GM23248 (cell line): ENCODE measurements at regions not wholly inside any gene's neighbourhood (a gene's known extent, or its start where the extent isn't known, plus 50 kb on each side); places are given as distances from the start of the nearest gene placed in this dataset.
A peak's percentile ranks its signal among the peaks of the same experiment; 100 is the strongest.

Source experiments
- DNase-seq: peaks from one replicate; pipeline ENCODE4 v3.0.0-alpha.2; 2015
- H2AFZ ChIP-seq: fragments of 200-600 bp; sonication (generic); 2 replicates; pipeline ENCODE4 v1.6.1; 2016; ENCODE audit warnings: antibody characterized with exemption
- H3F3A ChIP-seq: fragments of 200-600 bp; sonication (generic); 2 replicates; pipeline ENCODE4 v1.6.1; 2016; ENCODE audit warnings: mild to moderate bottlenecking, antibody characterized with exemption, mixed run types; ENCODE audit not compliant: insufficient read depth
- H3K27ac ChIP-seq: fragments of 200-600 bp; sonication (generic); 2 replicates; pipeline ENCODE4 v1.5.1; 2016; ENCODE audit warnings: mild to moderate bottlenecking
- H3K27me3 ChIP-seq: fragments of 200-600 bp; sonication (generic); replicated peaks from 2 replicates; pipeline ENCODE4 v1.6.1; 2016; ENCODE audit warnings: mild to moderate bottlenecking; ENCODE audit not compliant: insufficient read depth
- H3K36me3 ChIP-seq: fragments of 200-600 bp; sonication (generic); 2 replicates; pipeline ENCODE4 v1.6.1; 2016; ENCODE audit warnings: low read depth, mild to moderate bottlenecking
- H3K4me1 ChIP-seq: fragments of 200-600 bp; sonication (generic); 2 replicates; pipeline ENCODE4 v1.6.1; 2016; ENCODE audit warnings: mild to moderate bottlenecking; ENCODE audit not compliant: insufficient read depth
- H3K4me2 ChIP-seq: fragments of 200-600 bp; sonication (generic); one replicate; pipeline ENCODE4 v1.6.1; 2016; ENCODE audit warnings: mild to moderate bottlenecking; ENCODE audit not compliant: unreplicated experiment
- H3K4me3 ChIP-seq: fragments of 200-600 bp; sonication (generic); 2 replicates; pipeline ENCODE4 v1.5.1; 2016; ENCODE audit warnings: mild to moderate bottlenecking
- H3K79me2 ChIP-seq: fragments of 200-600 bp; sonication (generic); 2 replicates; pipeline ENCODE4 v1.6.1; 2016; ENCODE audit warnings: mild to moderate bottlenecking; ENCODE audit not compliant: insufficient read depth
- H3K9ac ChIP-seq: fragments of 200-600 bp; sonication (generic); 2 replicates; pipeline ENCODE4 v1.6.1; 2016; ENCODE audit warnings: mild to moderate bottlenecking
- H3K9me2 ChIP-seq: fragments of 200-600 bp; sonication (generic); 2 replicates; pipeline ENCODE4 v1.6.1; 2016; ENCODE audit warnings: mixed run types, mild to moderate bottlenecking, moderate library complexity; ENCODE audit not compliant: insufficient read depth
- H3K9me3 ChIP-seq: fragments of 200-600 bp; sonication (generic); one replicate; pipeline ENCODE4 v1.6.1; 2017; ENCODE audit warnings: low read depth
- H4K20me1 ChIP-seq: fragments of 200-600 bp; sonication (generic); 2 replicates; pipeline ENCODE4 v1.6.0; 2016; ENCODE audit not compliant: insufficient read depth
- EZH2 ChIP-seq: fragments of 200-600 bp; sonication (generic); IDR thresholded peaks from 2 replicates; pipeline ENCODE4 v1.6.1; 2018; ENCODE audit warnings: antibody characterized with exemption, mild to moderate bottlenecking; ENCODE audit not compliant: insufficient read depth, poor library complexity, severe bottlenecking
- EZH2phosphoT487 ChIP-seq: fragments of 200-600 bp; sonication (generic); IDR thresholded peaks from 2 replicates; pipeline ENCODE4 v1.6.1; 2018; ENCODE audit warnings: antibody characterized with exemption, moderate library complexity, mild to moderate bottlenecking, low read depth; ENCODE audit not compliant: insufficient read depth
- WGBS, 2 experiments: methylation state at CpG; one replicate each; pipeline ENCODE4 v1.1.6; 2015 to 2017; ENCODE audit warnings: low lambda C conversion rate in 2 of 2, low coverage in 1 of 2; ENCODE audit errors: missing lambda C conversion rate in 2 of 2; 5-methylcytosine and 5-hydroxymethylcytosine counted together
- in situ Hi-C: fragments of 300-500 bp; cut with MboI; formaldehyde crosslinking; loops from 2 replicates; pipeline ENCODE4 v1.15.0; 2020

DNA sequence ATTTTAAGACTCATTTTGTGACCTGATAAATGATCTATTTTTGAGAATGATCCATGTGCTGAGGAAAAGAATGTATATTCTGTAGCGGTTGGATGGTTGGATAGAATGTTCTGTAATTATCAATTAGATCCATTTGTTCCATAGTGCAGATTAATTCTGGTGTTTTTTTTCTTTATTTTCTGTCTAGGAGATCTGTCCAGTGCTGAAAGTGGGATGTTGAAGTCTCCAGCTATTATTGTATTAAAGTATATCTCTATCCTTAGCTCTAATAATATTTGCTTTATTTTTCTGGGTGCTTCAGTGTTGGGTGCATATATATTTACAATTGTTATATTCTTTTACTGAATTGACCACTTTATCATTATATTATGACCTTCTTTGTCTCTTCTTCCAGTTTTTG lies 1344.9 kb upstream of the TENM3 start:
- Histone ChIP-seq H4K20me1 (no peaks in the 10 kb centered on the region), H3F3A (no peaks in the 10 kb centered on the region), H3K27ac (no peak overlapping the region), H3K79me2 (no peaks in the 10 kb centered on the region), H3K4me3 (no peak overlapping the region), H3K9me3 (no peaks in the 10 kb centered on the region), H3K9ac (no peak overlapping the region), H3K36me3 (no peaks in the 10 kb centered on the region), H2AFZ (no peak overlapping the region), H3K4me1 (no peaks in the 10 kb centered on the region), H3K9me2 (no peaks in the 10 kb centered on the region), H3K4me2 (no peak overlapping the region), H3K27me3 (no peaks in the 10 kb centered on the region)
- DNase-seq = peak; percentile 5
- 0% methylated on average over 1 of the region's 1 CpG for WGBS, 2 experiments
- TF ChIP-seq EZH2phosphoT487 = no peak
- TF ChIP-seq EZH2 = no peak
- in situ Hi-C loops = no loop called here

DNA sequence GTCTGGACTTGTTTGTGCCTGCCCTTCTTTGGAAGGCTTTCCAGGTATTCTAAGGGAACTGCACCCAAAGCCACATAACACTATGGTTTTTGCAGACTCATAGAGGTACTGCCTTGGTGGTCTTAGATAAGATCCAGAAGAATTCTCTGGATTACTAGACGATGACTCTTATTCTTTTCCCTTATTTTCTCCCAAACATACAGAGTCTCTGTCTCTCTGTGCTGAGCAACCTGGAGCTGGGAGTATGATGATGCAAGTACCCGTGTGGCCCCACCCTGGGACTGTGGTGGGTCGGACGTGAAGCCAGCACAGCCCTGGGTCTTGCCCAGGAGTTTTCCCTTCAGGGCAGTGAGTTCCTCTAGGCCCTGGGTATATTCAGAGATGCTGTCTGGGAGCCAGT lies 1342.4 kb upstream of the TENM3 start:
- Histone ChIP-seq H3K4me3 (no peak overlapping the region), H3K4me1 (no peaks in the 10 kb centered on the region), H4K20me1 (no peaks in the 10 kb centered on the region), H3K9me3 (no peaks in the 10 kb centered on the region), H3K79me2 (no peaks in the 10 kb centered on the region), H3K36me3 (no peaks in the 10 kb centered on the region), H3K27me3 (no peaks in the 10 kb centered on the region), H3K9me2 (no peaks in the 10 kb centered on the region), H2AFZ (no peak overlapping the region), H3K4me2 (no peak overlapping the region), H3F3A (no peaks in the 10 kb centered on the region), H3K9ac (no peak overlapping the region), H3K27ac (no peak overlapping the region)
- WGBS, 2 experiments = 24 to 27% methylated on average over 4 of the region's 4 CpGs
- no peak for TF ChIP-seq EZH2
- TF ChIP-seq EZH2phosphoT487 = no peak
- in situ Hi-C loops = no loop called here
- no peak for DNase-seq

DNA sequence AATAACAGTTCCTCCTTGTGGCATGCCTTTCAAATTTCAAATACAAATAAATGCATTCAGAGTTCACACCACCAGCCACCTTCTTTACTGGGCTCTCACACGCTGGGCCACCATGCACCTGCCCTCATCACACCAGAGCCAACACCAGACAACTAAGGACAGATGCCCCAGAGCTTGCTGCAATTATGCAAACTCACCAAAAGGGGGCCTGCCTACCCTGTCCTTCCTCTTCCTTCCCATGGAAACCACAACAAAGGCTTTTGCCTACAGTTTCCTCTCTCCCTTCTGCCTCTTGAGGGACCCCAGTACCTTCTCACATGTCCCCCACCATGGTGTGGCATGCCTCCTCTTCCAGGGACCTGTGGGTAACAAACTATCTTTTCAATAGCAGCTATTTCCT lies 1333.9 kb upstream of the TENM3 start:
- peak; percentile 54 for DNase-seq
- Histone ChIP-seq H3K4me2 (no peak overlapping the region), H3F3A (peaks cover 18% of the 10 kb centered on the region), H3K9me3 (no peaks in the 10 kb centered on the region), H3K36me3 (no peaks in the 10 kb centered on the region), H3K9me2 (no peaks in the 10 kb centered on the region), H3K79me2 (no peaks in the 10 kb centered on the region), H4K20me1 (no peaks in the 10 kb centered on the region), H3K27me3 (no peaks in the 10 kb centered on the region), H3K4me1 (peaks cover 11% of the 10 kb centered on the region), H3K9ac (no peak overlapping the region), H2AFZ (no peak overlapping the region; the same call in 1 of the 2 replicates), H3K4me3 (no peak overlapping the region), H3K27ac (no peak overlapping the region)
- no peak for TF ChIP-seq EZH2
- TF ChIP-seq EZH2phosphoT487 = no peak
- in situ Hi-C loops = no loop called here
- 45 to 50% methylated on average over 1 of the region's 1 CpG for WGBS, 2 experiments

- H3K27me3 ChIP-seq = no peaks in the 10 kb centered on the region
- in situ Hi-C loops = no loop called here
- no peaks in the 10 kb centered on the region for H3K79me2 ChIP-seq
- peak overlapping the region; percentile 74 for H3K27ac ChIP-seq
- H3K4me2 ChIP-seq = peak overlapping the region; percentile 40
- H2AFZ ChIP-seq = peak overlapping the region; percentile 33; the same call in 1 of the 2 replicates
- H4K20me1 ChIP-seq = no peaks in the 10 kb centered on the region
- peaks cover 15% of the 10 kb centered on the region for H3K4me1 ChIP-seq
- H3F3A ChIP-seq = peaks cover 23% of the 10 kb centered on the region
- DNase-seq = peak; percentile 84
- TF ChIP-seq EZH2 = no peak
- TF ChIP-seq EZH2phosphoT487 = no peak
- no peaks in the 10 kb centered on the region for H3K36me3 ChIP-seq
- peak overlapping the region; percentile 10; the same call in 1 of the 2 replicates for H3K4me3 ChIP-seq
- WGBS, 2 experiments = 0% methylated on average over 1 of the region's 1 CpG
- no peaks in the 10 kb centered on the region for H3K9me3 ChIP-seq
- H3K9ac ChIP-seq = peak overlapping the region; percentile 5; the same call in 1 of the 2 replicates
- no peaks in the 10 kb centered on the region for H3K9me2 ChIP-seq
Observed at GRCh38 chr4:180913750-180914149, 1329.5 kb upstream of the TENM3 start.

DNA sequence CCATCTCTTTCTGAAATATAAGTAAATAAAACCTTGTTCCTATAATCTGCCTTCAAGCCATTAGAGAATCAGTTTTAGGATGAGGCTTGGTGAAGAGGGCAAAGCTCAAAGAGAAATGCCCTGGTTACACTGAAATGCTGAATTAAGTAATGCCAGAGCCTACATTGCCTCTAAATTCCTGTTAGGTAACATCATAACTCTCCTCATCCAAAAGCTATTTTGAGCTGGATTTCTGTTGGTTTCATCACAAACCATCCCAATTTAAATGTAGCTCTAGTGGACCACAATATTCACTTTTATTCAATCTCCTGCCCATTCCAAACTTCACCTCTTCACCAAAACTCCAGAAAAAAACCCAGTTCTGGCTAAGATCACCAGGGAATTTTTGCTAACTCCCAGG lies 1319.7 kb upstream of the TENM3 start:
- H3K36me3 ChIP-seq = no peaks in the 10 kb centered on the region
- H3K4me2 ChIP-seq = peak overlapping the region; percentile 66
- no peaks in the 10 kb centered on the region for H3K9me2 ChIP-seq
- no peaks in the 10 kb centered on the region for H3K79me2 ChIP-seq
- peaks cover 31% of the 10 kb centered on the region for H3F3A ChIP-seq
- H4K20me1 ChIP-seq = no peaks in the 10 kb centered on the region
- peak overlapping the region; percentile 70 for H3K9ac ChIP-seq
- H2AFZ ChIP-seq = peak overlapping the region; percentile 67
- in situ Hi-C loops = no loop called here
- peaks cover 38% of the 10 kb centered on the region for H3K4me1 ChIP-seq
- H3K9me3 ChIP-seq = no peaks in the 10 kb centered on the region
- peak overlapping the region; percentile 92 for H3K27ac ChIP-seq
- DNase-seq = peak; percentile 82
- TF ChIP-seq EZH2 (no peak), EZH2phosphoT487 (no peak)
- H3K27me3 ChIP-seq = no peaks in the 10 kb centered on the region
- H3K4me3 ChIP-seq = 0 out of 2 replicates have a peak overlapping the region, but pooled peaks have one; percentile 35
